GM12872 (cell line): ENCODE measurements at regions not wholly inside any gene's neighbourhood (a gene's known extent, or its start where the extent isn't known, plus 50 kb on each side); places are given as distances from the start of the nearest gene placed in this dataset.

ENCODE experiments used
- TF ChIP-seq, protein P1 (sequence below): IDR thresholded peaks from 3 replicates; pipeline ENCODE4 v1.5.1; 2011; ENCODE audit warnings: low read depth, mild to moderate bottlenecking, low read length, moderate library complexity; ENCODE audit not compliant: insufficient read depth

DNA sequence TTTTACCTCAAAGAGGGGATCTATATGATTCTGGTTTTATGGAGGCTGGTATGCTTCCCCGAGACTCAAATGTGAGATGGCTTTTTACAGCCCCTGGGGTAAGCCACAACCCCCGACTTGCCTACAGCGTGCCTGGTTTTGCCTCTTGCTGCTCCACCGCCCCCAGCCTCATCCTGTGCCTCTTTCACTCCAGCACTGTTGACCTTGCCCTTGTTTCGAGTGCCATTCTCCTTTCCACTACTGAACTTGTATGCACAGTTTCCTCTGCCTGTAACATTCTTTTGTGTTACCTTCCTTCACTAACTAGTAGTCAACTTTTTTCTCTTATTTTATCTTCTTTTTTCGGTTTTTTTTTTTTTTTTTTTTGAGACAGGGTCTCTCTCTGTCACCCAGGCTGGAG is 219.0 kb upstream of the ZBED5 start:
- TF ChIP-seq, protein P1, sequence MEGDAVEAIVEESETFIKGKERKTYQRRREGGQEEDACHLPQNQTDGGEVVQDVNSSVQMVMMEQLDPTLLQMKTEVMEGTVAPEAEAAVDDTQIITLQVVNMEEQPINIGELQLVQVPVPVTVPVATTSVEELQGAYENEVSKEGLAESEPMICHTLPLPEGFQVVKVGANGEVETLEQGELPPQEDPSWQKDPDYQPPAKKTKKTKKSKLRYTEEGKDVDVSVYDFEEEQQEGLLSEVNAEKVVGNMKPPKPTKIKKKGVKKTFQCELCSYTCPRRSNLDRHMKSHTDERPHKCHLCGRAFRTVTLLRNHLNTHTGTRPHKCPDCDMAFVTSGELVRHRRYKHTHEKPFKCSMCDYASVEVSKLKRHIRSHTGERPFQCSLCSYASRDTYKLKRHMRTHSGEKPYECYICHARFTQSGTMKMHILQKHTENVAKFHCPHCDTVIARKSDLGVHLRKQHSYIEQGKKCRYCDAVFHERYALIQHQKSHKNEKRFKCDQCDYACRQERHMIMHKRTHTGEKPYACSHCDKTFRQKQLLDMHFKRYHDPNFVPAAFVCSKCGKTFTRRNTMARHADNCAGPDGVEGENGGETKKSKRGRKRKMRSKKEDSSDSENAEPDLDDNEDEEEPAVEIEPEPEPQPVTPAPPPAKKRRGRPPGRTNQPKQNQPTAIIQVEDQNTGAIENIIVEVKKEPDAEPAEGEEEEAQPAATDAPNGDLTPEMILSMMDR: no peak

DNA sequence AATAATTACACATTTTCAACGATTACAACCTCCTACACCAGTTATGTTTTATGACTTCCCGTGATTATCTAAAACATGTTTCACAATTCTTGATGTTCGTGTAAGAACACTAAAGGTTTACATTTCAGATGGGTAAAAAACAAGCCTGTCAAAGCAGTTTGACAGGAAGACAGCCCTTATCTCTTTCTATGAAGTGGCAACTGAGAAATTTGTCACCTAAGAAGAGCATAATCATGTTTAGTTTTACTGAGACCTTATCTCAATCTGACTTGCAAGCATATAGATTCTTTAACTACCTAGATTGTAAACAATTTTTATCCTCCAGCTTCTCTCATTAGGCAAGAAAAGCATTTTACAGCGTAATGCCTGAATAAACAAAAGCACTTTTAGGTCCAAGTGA is 218.4 kb upstream of the ZBED5 start:
- TF ChIP-seq, protein P1: no peak

GRCh38 chr11:11075515-11076171 is 217.8 kb upstream of the ZBED5 start:
- TF ChIP-seq, protein P1: no peak

DNA sequence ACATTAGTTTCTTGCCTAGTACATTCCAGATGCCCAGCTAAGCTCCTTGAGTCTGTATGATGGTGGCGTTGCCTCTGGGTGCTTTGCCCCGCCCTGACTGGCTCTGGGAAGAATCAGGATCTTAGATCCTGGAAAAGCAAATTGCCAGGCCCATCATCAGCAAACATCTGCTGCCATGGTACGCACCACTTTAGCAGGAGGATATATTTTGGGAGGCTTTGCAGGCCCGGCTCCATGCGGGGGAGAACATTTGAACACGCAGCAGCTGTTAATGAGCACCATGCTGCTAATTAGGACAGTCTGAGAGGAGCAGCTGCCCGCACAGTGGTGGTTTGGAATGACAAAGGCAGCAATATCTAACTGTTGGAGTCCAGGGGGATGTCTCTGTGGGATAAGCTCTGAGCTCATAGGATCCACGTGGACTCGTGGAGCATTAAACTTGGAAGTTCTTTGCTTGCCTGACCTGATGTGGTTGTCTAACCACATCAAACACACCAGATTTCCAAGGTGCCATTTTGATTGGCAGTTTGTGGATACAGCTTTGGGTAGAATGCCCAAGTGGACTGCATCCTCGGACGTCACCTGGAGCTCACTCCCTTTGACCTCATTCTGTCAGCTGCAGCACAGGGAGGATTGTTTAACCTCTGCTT is 217.0 kb upstream of the ZBED5 start:
- TF ChIP-seq, protein P1: no peak

GRCh38 chr11:11073996-11074395 is 216.1 kb upstream of the ZBED5 start:
- TF ChIP-seq, protein P1: no peak

DNA sequence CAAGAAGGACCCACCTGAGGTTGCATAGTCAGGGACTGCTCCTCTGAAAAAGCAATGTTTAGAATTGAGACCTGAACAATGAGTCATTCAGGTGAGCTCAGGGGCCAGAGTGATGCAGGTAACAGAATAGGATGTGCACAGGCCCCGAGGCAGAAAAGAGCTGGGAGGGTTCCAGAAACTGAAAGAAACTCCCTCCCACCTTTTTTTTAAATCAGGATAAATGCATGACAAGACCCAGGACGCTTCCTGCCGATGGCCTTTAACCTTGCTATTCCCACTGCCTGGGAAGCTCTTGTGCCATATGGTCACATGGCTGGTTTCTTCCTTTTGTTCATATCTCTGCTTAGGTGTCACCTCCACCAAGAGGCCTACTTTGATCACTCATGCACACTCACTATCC is 214.2 kb upstream of the ZBED5 start:
- TF ChIP-seq, protein P1: no peak

GRCh38 chr11:11071486-11071885 is 213.6 kb upstream of the ZBED5 start:
- TF ChIP-seq, protein P1: no peak
